ENCODE measurements at regions not wholly inside any gene's neighbourhood (a gene's known extent, or its start where the extent isn't known, plus 50 kb on each side); places are given as distances from the start of the nearest gene placed in this dataset.

DNA sequence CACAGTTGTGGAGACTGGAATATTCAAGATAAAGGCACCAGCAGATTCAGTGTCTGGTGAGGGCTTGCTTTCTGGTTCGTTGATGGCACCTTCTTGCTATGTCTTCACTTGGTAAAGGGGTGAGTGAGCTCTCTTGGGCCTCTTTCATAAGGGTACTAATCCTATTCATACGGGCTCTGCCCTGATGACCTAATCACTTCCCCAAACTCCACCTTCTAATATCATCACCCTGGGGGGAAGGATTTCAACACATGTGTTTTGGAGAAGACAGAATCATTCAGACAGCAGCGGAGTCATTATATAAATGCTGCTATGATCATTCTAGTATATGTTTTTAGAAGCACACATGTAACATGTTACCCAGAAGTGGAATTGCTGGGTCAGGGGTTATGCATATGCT lies 295.3 kb upstream of the CTSO start:
- TF ChIP-seq, protein P1, sequence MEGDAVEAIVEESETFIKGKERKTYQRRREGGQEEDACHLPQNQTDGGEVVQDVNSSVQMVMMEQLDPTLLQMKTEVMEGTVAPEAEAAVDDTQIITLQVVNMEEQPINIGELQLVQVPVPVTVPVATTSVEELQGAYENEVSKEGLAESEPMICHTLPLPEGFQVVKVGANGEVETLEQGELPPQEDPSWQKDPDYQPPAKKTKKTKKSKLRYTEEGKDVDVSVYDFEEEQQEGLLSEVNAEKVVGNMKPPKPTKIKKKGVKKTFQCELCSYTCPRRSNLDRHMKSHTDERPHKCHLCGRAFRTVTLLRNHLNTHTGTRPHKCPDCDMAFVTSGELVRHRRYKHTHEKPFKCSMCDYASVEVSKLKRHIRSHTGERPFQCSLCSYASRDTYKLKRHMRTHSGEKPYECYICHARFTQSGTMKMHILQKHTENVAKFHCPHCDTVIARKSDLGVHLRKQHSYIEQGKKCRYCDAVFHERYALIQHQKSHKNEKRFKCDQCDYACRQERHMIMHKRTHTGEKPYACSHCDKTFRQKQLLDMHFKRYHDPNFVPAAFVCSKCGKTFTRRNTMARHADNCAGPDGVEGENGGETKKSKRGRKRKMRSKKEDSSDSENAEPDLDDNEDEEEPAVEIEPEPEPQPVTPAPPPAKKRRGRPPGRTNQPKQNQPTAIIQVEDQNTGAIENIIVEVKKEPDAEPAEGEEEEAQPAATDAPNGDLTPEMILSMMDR (conservative IDR thresholded peaks at IDR 0.05), result no peak
- no peak for TF ChIP-seq ZFX (IDR thresholded peaks at IDR 0.05)
